ENCODE measurements at regions not wholly inside any gene's neighbourhood (a gene's known extent, or its start where the extent isn't known, plus 50 kb on each side); places are given as distances from the start of the nearest gene placed in this dataset.

DNA sequence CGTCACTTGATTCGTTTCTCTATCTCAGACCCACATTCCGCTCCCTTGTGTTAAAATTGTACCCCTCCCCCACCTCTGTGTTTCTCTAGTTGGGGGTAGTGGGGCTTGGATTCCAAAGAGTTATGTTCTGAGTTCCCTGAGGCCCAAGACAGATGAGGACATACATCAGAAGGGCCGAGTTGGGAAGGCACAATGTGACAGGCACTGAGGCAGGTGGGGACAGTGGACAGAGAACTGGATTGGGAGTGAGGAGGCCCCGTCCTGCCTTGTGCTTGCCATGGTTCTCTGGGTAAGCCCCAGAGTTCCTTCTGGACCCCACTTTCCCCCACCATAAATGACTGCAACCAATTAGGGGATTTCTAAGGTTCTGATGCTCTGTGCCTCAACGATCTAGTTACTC is 80.5 kb upstream of the ETV3 start:
- BruUV-seq (replicated peaks), result no TSS peak
- POLR2A ChIA-PET, result no interaction called here
- CTCF ChIA-PET, result no interaction called here
- H3K79me2 ChIP-seq (ENCODE audit: control insufficient read depth, insufficient read depth, low read length), result no peaks in the 10 kb centered on the region
- no peaks in the 10 kb centered on the region for H4K20me1 ChIP-seq (replicated peaks; ENCODE audit: control insufficient read depth, extremely low read depth, insufficient read depth, low read length)
- no peak overlapping the region for H2AFZ ChIP-seq (ENCODE audit: low read depth, low read length)
- no peaks in the 10 kb centered on the region for H3K9me1 ChIP-seq (replicated peaks; ENCODE audit: control insufficient read depth, extremely low read depth, insufficient read depth, low read length)
- H3K27ac ChIP-seq (ENCODE audit: insufficient read depth, low read depth, low read length), result no peak overlapping the region
- DNase-seq (ENCODE audit: low read depth, low spot score) (no peak), FAIRE-seq (no peak)
- no peaks in the 10 kb centered on the region for H3K36me3 ChIP-seq (ENCODE audit: control insufficient read depth in 2 of 2, extremely low read depth in 1 of 2, insufficient read depth in 2 of 2, low read length in 2 of 2)
- intact Hi-C loops (cut with micrococcal nuclease) (no loop called here), dilution Hi-C loops (cut with MboI; ENCODE audit: extremely low pct_ligation_motif_present, low sequenced_read_pairs) (loop anchor here (25.0 kb wide), 1 partner anchor 144 kb away; no protein-coding TSS in a partner anchor)
- no peaks in the 10 kb centered on the region for H3K4me1 ChIP-seq (ENCODE audit: control insufficient read depth, extremely low read depth, insufficient read depth, low read length)
- TF ChIP-seq MYC (IDR thresholded peaks at IDR 0.05; ENCODE audit: low read depth, low read length) (no peak), POLR2AphosphoS5 (IDR thresholded peaks at IDR 0.05; ENCODE audit: insufficient read depth, low read depth, low read length) (no peak), JUN (IDR thresholded peaks at IDR 0.05; ENCODE audit: borderline replicate concordance, insufficient read depth, insufficient read length, low read depth) (no peak), EZH2 (IDR thresholded peaks at IDR 0.05; ENCODE audit: borderline replicate concordance, low read depth, low read length, severe bottlenecking) (no peak), FOS (IDR thresholded peaks at IDR 0.05; ENCODE audit: borderline replicate concordance, insufficient read depth, low read length) (no peak), POLR2A (IDR thresholded peaks at IDR 0.05; ENCODE audit: low read depth, low read length) (no peak), GATA2 (IDR thresholded peaks at IDR 0.05; ENCODE audit: insufficient read depth, insufficient read length, low read depth, low read length) (no peak)
- TF ChIP-seq, protein P1, sequence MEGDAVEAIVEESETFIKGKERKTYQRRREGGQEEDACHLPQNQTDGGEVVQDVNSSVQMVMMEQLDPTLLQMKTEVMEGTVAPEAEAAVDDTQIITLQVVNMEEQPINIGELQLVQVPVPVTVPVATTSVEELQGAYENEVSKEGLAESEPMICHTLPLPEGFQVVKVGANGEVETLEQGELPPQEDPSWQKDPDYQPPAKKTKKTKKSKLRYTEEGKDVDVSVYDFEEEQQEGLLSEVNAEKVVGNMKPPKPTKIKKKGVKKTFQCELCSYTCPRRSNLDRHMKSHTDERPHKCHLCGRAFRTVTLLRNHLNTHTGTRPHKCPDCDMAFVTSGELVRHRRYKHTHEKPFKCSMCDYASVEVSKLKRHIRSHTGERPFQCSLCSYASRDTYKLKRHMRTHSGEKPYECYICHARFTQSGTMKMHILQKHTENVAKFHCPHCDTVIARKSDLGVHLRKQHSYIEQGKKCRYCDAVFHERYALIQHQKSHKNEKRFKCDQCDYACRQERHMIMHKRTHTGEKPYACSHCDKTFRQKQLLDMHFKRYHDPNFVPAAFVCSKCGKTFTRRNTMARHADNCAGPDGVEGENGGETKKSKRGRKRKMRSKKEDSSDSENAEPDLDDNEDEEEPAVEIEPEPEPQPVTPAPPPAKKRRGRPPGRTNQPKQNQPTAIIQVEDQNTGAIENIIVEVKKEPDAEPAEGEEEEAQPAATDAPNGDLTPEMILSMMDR (IDR thresholded peaks at IDR 0.05; ENCODE audit: extremely low read depth in 1 of 2, insufficient read depth in 1 of 2, low read depth in 1 of 2, low read length in 2 of 2), result no peak
- TF ChIP-seq, protein P2, sequence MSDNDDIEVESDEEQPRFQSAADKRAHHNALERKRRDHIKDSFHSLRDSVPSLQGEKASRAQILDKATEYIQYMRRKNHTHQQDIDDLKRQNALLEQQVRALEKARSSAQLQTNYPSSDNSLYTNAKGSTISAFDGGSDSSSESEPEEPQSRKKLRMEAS (IDR thresholded peaks at IDR 0.05; ENCODE audit: insufficient read depth, insufficient read length), result no peak
- H3K4me3 ChIP-seq (replicated peaks in 1 of 3; ENCODE audit: insufficient read depth in 1 of 3, low read depth in 1 of 3, low read length in 3 of 3), result no peak overlapping the region
- H3K4me2 ChIP-seq (ENCODE audit: insufficient read depth, low read length), result no peak overlapping the region
- H3K9ac ChIP-seq (replicated peaks; ENCODE audit: extremely low read depth, insufficient read depth, low read length), result no peak overlapping the region
- H3K27me3 ChIP-seq (ENCODE audit: control insufficient read depth in 2 of 2, insufficient read depth in 2 of 2, low read length in 2 of 2), result peaks cover 0 to 4% of the 10 kb centered on the region in 2 experiments
- no peaks in the 10 kb centered on the region for H3K9me3 ChIP-seq (replicated peaks; ENCODE audit: control insufficient read depth, insufficient read depth, low read length)

All from endothelial cell of umbilical vein (primary cell).